Upper lobe of right lung (tissue), 1 donor: ENCODE measurements at regions not wholly inside any gene's neighbourhood (a gene's known extent, or its start where the extent isn't known, plus 50 kb on each side); places are given as distances from the start of the nearest gene placed in this dataset.

Source experiments
- ATAC-seq: fragments of 200-7000 bp; cut with Tn5 transposase; one replicate; pipeline ENCODE4 v1.9.1; 2020; ENCODE audit warnings: mild to moderate bottlenecking, moderate library complexity
- DNase-seq: peaks from one replicate; pipeline ENCODE4 v3.0.0-alpha.2; 2020
- H3K27ac ChIP-seq: fragments of 200-600 bp; one replicate; pipeline ENCODE4 v1.8.0; 2022
- H3K27me3 ChIP-seq: fragments of 200-600 bp; one replicate; pipeline ENCODE4 v1.8.0; 2022; ENCODE audit warnings: mild to moderate bottlenecking
- H3K36me3 ChIP-seq: fragments of 200-600 bp; one replicate; pipeline ENCODE4 v1.8.0; 2022
- H3K4me1 ChIP-seq: fragments of 200-600 bp; one replicate; pipeline ENCODE4 v1.8.0; 2022
- H3K4me3 ChIP-seq: fragments of 200-600 bp; one replicate; pipeline ENCODE4 v1.8.0; 2022; ENCODE audit warnings: mild to moderate bottlenecking
- H3K9me3 ChIP-seq: fragments of 200-600 bp; one replicate; pipeline ENCODE4 v1.8.0; 2022
- intact Hi-C: fragments of 100-400 bp; cut with DNase I; formaldehyde crosslinking; loops from one replicate; pipeline ENCODE4 v1.11.0; 2022
- TF ChIP-seq, protein P1 (sequence below): fragments of 200-600 bp; IDR thresholded peaks from one replicate; pipeline ENCODE4 v1.8.0; 2022; ENCODE audit warnings: antibody characterized with exemption
- donor health status: DM: no; HTN: yes; CAD: no; lungs with severe emphysema.

- ATAC-seq (no peak), DNase-seq (no peak)
- H3K27me3 ChIP-seq = peaks cover 4% of the 10 kb centered on the region
- H3K27ac ChIP-seq = no peak overlapping the region
- no peaks in the 10 kb centered on the region for H3K4me1 ChIP-seq
- no peaks in the 10 kb centered on the region for H3K9me3 ChIP-seq
- TF ChIP-seq, protein P1, sequence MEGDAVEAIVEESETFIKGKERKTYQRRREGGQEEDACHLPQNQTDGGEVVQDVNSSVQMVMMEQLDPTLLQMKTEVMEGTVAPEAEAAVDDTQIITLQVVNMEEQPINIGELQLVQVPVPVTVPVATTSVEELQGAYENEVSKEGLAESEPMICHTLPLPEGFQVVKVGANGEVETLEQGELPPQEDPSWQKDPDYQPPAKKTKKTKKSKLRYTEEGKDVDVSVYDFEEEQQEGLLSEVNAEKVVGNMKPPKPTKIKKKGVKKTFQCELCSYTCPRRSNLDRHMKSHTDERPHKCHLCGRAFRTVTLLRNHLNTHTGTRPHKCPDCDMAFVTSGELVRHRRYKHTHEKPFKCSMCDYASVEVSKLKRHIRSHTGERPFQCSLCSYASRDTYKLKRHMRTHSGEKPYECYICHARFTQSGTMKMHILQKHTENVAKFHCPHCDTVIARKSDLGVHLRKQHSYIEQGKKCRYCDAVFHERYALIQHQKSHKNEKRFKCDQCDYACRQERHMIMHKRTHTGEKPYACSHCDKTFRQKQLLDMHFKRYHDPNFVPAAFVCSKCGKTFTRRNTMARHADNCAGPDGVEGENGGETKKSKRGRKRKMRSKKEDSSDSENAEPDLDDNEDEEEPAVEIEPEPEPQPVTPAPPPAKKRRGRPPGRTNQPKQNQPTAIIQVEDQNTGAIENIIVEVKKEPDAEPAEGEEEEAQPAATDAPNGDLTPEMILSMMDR = no peak
- H3K36me3 ChIP-seq = no peaks in the 10 kb centered on the region
- H3K4me3 ChIP-seq = no peak overlapping the region
- intact Hi-C loops = no loop called here
Measured at GRCh38 chr2:236935631-236936445, 149.9 kb upstream of the COPS8 start.

GRCh38 chr2:236936446-236936940 is 149.2 kb upstream of the COPS8 start:
- intact Hi-C loops = no loop called here
- DNase-seq = no peak
- Histone ChIP-seq H3K36me3 (no peaks in the 10 kb centered on the region), H3K4me3 (no peak overlapping the region), H3K4me1 (no peaks in the 10 kb centered on the region), H3K27me3 (peaks cover 4% of the 10 kb centered on the region), H3K9me3 (no peaks in the 10 kb centered on the region), H3K27ac (no peak overlapping the region)
- no peak for ATAC-seq
- TF ChIP-seq, protein P1 = no peak

DNA sequence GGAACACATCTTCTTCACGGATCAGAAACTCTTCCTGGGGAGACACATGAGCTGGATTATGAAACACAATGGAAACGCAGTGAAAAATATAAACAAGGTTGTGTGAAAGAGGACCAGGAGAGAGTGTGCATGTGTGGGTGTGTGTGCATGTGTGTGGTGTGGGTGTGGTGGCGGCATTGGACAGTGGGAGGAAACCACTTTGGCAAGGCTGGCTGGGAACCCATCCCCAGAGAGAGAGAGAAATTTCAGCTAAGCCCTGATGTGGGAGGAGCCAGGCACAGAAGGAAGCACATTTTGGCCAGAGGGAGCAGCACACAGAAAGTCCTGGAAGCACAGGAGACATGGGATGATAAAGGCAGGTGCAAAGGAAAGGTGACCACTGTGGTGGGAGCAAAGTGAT is 147.6 kb upstream of the COPS8 start:
- no peaks in the 10 kb centered on the region for H3K9me3 ChIP-seq
- ATAC-seq (peak; percentile 62), DNase-seq (no peak)
- TF ChIP-seq, protein P1 = no peak
- no peaks in the 10 kb centered on the region for H3K4me1 ChIP-seq
- no peak overlapping the region for H3K27ac ChIP-seq
- H3K36me3 ChIP-seq = no peaks in the 10 kb centered on the region
- intact Hi-C loops = no loop called here
- peaks cover 4% of the 10 kb centered on the region for H3K27me3 ChIP-seq
- H3K4me3 ChIP-seq = no peak overlapping the region

GRCh38 chr2:236939271-236939670 is 146.4 kb upstream of the COPS8 start:
- H3K36me3 ChIP-seq = no peaks in the 10 kb centered on the region
- H3K9me3 ChIP-seq = no peaks in the 10 kb centered on the region
- intact Hi-C loops = no loop called here
- ATAC-seq (no peak), DNase-seq (peak; percentile 26)
- peaks cover 4% of the 10 kb centered on the region for H3K27me3 ChIP-seq
- H3K27ac ChIP-seq = no peak overlapping the region
- H3K4me1 ChIP-seq = no peaks in the 10 kb centered on the region
- H3K4me3 ChIP-seq = no peak overlapping the region
- TF ChIP-seq, protein P1 = no peak

DNA sequence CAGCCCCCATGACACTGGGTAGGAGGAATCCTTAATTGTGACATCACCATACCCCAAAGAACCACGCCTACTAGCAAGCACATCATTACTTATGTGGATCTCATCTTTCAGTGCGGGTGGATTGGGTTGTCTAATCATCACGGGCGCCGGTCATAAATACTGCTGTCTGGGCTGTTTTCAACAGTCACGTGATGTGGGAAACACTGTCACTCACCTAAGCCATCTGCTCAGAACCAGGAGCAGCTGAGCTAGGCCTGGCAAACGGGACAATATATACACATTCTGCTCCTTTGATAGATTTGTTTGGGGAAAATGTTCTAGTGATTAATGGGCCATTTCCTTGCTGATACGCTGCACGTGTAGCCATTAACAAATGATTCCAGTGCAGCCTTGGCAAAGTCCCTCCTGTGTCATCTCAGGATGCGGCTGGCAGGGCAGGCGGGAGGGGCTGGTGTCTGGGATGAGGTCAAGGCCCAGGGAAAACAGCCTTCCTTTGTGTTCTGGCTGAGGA is 145.9 kb upstream of the COPS8 start:
- Histone ChIP-seq H3K36me3 (no peaks in the 10 kb centered on the region), H3K27ac (no peak overlapping the region), H3K9me3 (no peaks in the 10 kb centered on the region), H3K27me3 (peaks cover 4% of the 10 kb centered on the region), H3K4me3 (no peak overlapping the region), H3K4me1 (no peaks in the 10 kb centered on the region)
- intact Hi-C loops = no loop called here
- TF ChIP-seq, protein P1 = no peak
- DNase-seq (no peak), ATAC-seq (no peak)
